Ishikawa (cell line): ENCODE measurements at regions not wholly inside any gene's neighbourhood (a gene's known extent, or its start where the extent isn't known, plus 50 kb on each side); places are given as distances from the start of the nearest gene placed in this dataset.

Experiments
- TAF1 ChIP-seq: IDR thresholded peaks from 2 replicates; pipeline ENCODE4 v1.6.1; 2012; ENCODE audit warnings: low read depth, mild to moderate bottlenecking
- YY1 ChIP-seq: IDR thresholded peaks from 2 replicates; pipeline ENCODE4 v1.6.1; 2012; ENCODE audit warnings: low read depth

GRCh38 chr1:194062526-194062925 lies 876.1 kb upstream of the B3GALT2 start:
- TF ChIP-seq TAF1 = no peak
- TF ChIP-seq YY1 = no peak
